ENCODE measurements at regions not wholly inside any gene's neighbourhood (a gene's known extent, or its start where the extent isn't known, plus 50 kb on each side); places are given as distances from the start of the nearest gene placed in this dataset.

GRCh38 chr16:85971902-85972638, 73.1 kb downstream of the IRF8 start:
- no peak for DNase-seq

- DNase-seq: no peak
These were observed 75.7 kb downstream of the IRF8 start for GRCh38 chr16:85974428-85975375.

GRCh38 chr16:85975451-85975981, 76.6 kb downstream of the IRF8 start:
- DNase-seq: no peak

- no peak for DNase-seq
These were observed 79.4 kb downstream of the IRF8 start for GRCh38 chr16:85978291-85978775.

GRCh38 chr16:85978976-85979375, 80.0 kb downstream of the IRF8 start:
- no peak for DNase-seq

- no peak for DNase-seq
These were observed 80.6 kb downstream of the IRF8 start for GRCh38 chr16:85979605-85980004.

- no peak for DNase-seq
These were observed 81.7 kb downstream of the IRF8 start for GRCh38 chr16:85980686-85981085.

GRCh38 chr16:85981826-85982562, 83.0 kb downstream of the IRF8 start:
- no peak for DNase-seq

- no peak for DNase-seq
These were observed 83.6 kb downstream of the IRF8 start for GRCh38 chr16:85982563-85982939.

GRCh38 chr16:85983064-85983463, 84.1 kb downstream of the IRF8 start:
- no peak for DNase-seq

- no peak for DNase-seq
These were observed 84.8 kb downstream of the IRF8 start for GRCh38 chr16:85983606-85984230.

- DNase-seq: no peak
These were observed 85.4 kb downstream of the IRF8 start for GRCh38 chr16:85984231-85984880.

GRCh38 chr16:85984947-85985451, 86.0 kb downstream of the IRF8 start:
- DNase-seq: no peak

GRCh38 chr16:85986931-85987749, 88.2 kb downstream of the IRF8 start:
- peak in 1 of 4 experiments; percentile 11 for DNase-seq

GRCh38 chr16:85987750-85988078, 88.8 kb downstream of the IRF8 start:
- DNase-seq: no peak

- DNase-seq: no peak
These were observed 89.3 kb downstream of the IRF8 start for GRCh38 chr16:85988306-85988705.

GRCh38 chr16:85988723-85989313, 89.9 kb downstream of the IRF8 start:
- DNase-seq: no peak

- no peak for DNase-seq
These were observed 90.4 kb downstream of the IRF8 start for GRCh38 chr16:85989376-85989775.

GRCh38 chr16:85989863-85990643, 91.1 kb downstream of the IRF8 start:
- DNase-seq: no peak

- no peak for DNase-seq
These were observed 91.9 kb downstream of the IRF8 start for GRCh38 chr16:85990861-85991301.
